ENCODE measurements at regions not wholly inside any gene's neighbourhood (a gene's known extent, or its start where the extent isn't known, plus 50 kb on each side); places are given as distances from the start of the nearest gene placed in this dataset.
"Not testable (repeated sequence)": the region's sequence is repeated elsewhere in the genome, so short reads cannot be mapped to it uniquely, and the experiment has no call there.

GRCh38 chr3:75396316-75396802 is 267.8 kb upstream of the FRG2C start:
- CTCF ChIA-PET, result no interaction called here

GRCh38 chr3:75397486-75397885 is 266.6 kb upstream of the FRG2C start:
- H4K20me1 ChIP-seq (ENCODE audit: control insufficient read depth, insufficient read depth); BruUV-seq (replicated peaks); H3K4me3 ChIP-seq; H3K79me2 ChIP-seq (ENCODE audit: control insufficient read depth, insufficient read depth, low read length); RAD21 ChIA-PET (ENCODE audit: unreplicated experiment); H3K9me3 ChIP-seq (replicated peaks; ENCODE audit: control insufficient read depth, insufficient read depth, low read length); CTCF ChIA-PET; H3K4me1 ChIP-seq (ENCODE audit: control insufficient read depth, insufficient read depth, low read length); intact Hi-C loops (cut with micrococcal nuclease; ENCODE audit: unreplicated experiment); DNase-seq (ENCODE audit: low read depth, low spot score); in situ Hi-C loops (cut with MboI); H3K27me3 ChIP-seq (replicated peaks in 1 of 2; ENCODE audit: control insufficient read depth in 2 of 2, insufficient read depth in 2 of 2, low read length in 1 of 2); H3K27ac ChIP-seq (ENCODE audit: control insufficient read depth, insufficient read depth); ATAC-seq; FAIRE-seq; H3K9ac ChIP-seq (ENCODE audit: control insufficient read depth, insufficient read depth, low read length); SMC1A ChIA-PET (ENCODE audit: uncharacterized antibody, unreplicated experiment); H3K36me3 ChIP-seq (ENCODE audit: control insufficient read depth in 2 of 2, insufficient read depth in 2 of 2, low read length in 1 of 2); POLR2A ChIA-PET; H3K4me2 ChIP-seq (ENCODE audit: control insufficient read depth, insufficient read depth); H2AFZ ChIP-seq (ENCODE audit: control insufficient read depth, low read depth, low read length): not testable (repeated sequence)
- 65% methylated on average over 10 of the region's 20 CpGs for WGBS (ENCODE audit: insufficient coverage, insufficient replicate concordance, low lambda C conversion rate, missing lambda C conversion rate)

More at GRCh38 chr3:75396316-75396802, 267.8 kb upstream of the FRG2C start:
- no TSS peak for BruUV-seq (replicated peaks)
- ChIA-PET RAD21 (ENCODE audit: unreplicated experiment) (no interaction called here), POLR2A (no interaction called here), SMC1A (ENCODE audit: uncharacterized antibody, unreplicated experiment) (no interaction called here)
- ATAC-seq (no peak), DNase-seq (ENCODE audit: low read depth, low spot score) (no peak), FAIRE-seq (no peak)
- in situ Hi-C loops (cut with MboI), result no loop called here
- Histone ChIP-seq H3K4me2 (ENCODE audit: control insufficient read depth, insufficient read depth) (no peak overlapping the region), H2AFZ (ENCODE audit: control insufficient read depth, low read depth, low read length) (no peak overlapping the region), H3K9ac (ENCODE audit: control insufficient read depth, insufficient read depth, low read length) (no peak overlapping the region), H3K4me3 (no peak overlapping the region), H3K27me3 (replicated peaks in 1 of 2; ENCODE audit: control insufficient read depth in 2 of 2, insufficient read depth in 2 of 2, low read length in 1 of 2) (no peaks in the 10 kb centered on the region), H3K79me2 (ENCODE audit: control insufficient read depth, insufficient read depth, low read length) (no peaks in the 10 kb centered on the region), H3K9me3 (replicated peaks; ENCODE audit: control insufficient read depth, insufficient read depth, low read length) (no peaks in the 10 kb centered on the region), H4K20me1 (ENCODE audit: control insufficient read depth, insufficient read depth) (no peaks in the 10 kb centered on the region), H3K36me3 (ENCODE audit: control insufficient read depth in 2 of 2, insufficient read depth in 2 of 2, low read length in 1 of 2) (no peaks in the 10 kb centered on the region), H3K4me1 (ENCODE audit: control insufficient read depth, insufficient read depth, low read length) (no peaks in the 10 kb centered on the region), H3K27ac (ENCODE audit: control insufficient read depth, insufficient read depth) (no peak overlapping the region)
- no peak for TF ChIP-seq ZBTB40 (IDR thresholded peaks at IDR 0.05; ENCODE audit: borderline replicate concordance)
- TF ChIP-seq BHLHE40 (IDR thresholded peaks at IDR 0.05; ENCODE audit: borderline replicate concordance in 1 of 2, low read depth in 2 of 2, low read length in 1 of 2), result peak in 1 of 2 experiments; percentile 53; a peak in 2 of 4 replicates
- intact Hi-C loops (cut with micrococcal nuclease; ENCODE audit: unreplicated experiment), result no loop called here
- 62% methylated on average over 29 of the region's 29 CpGs for WGBS (ENCODE audit: insufficient coverage, insufficient replicate concordance, low lambda C conversion rate, missing lambda C conversion rate)

Data from GM12878 (cell line).